ENCODE measurements at regions not wholly inside any gene's neighbourhood (a gene's known extent, or its start where the extent isn't known, plus 50 kb on each side); places are given as distances from the start of the nearest gene placed in this dataset.
"Not testable (repeated sequence)": the region's sequence is repeated elsewhere in the genome, so short reads cannot be mapped to it uniquely, and the experiment has no call there.

- DNase-seq (ENCODE audit: low spot score); H3K4me2 ChIP-seq (ENCODE audit: low read length); H3K36me3 ChIP-seq (ENCODE audit: insufficient read depth, low read length); H2AFZ ChIP-seq (ENCODE audit: low read length); H3K4me3 ChIP-seq (ENCODE audit: low read depth, low read length, poor library complexity, severe bottlenecking); BruUV-seq (replicated peaks); H3K79me2 ChIP-seq (ENCODE audit: insufficient read depth, low read depth, low read length); CTCF ChIA-PET (ENCODE audit: unreplicated experiment); H3K27ac ChIP-seq (ENCODE audit: low read depth, low read length, poor library complexity, severe bottlenecking); H4K20me1 ChIP-seq (ENCODE audit: insufficient read depth, low read length); intact Hi-C loops (cut with micrococcal nuclease; ENCODE audit: unreplicated experiment); POLR2A ChIA-PET; H3K9me3 ChIP-seq (ENCODE audit: low read length); H3K9me2 ChIP-seq (ENCODE audit: insufficient read depth, low read length): not testable (repeated sequence)
- H3K4me1 ChIP-seq (ENCODE audit: insufficient read depth, low read length, poor library complexity, severe bottlenecking) = peaks cover 20% of the 10 kb centered on the region
Observed at GRCh38 chr2:111424851-111425309, 304.2 kb downstream of the BCL2L11 start.

GRCh38 chr2:111425789-111426201 is 305.1 kb downstream of the BCL2L11 start:
- H2AFZ ChIP-seq (ENCODE audit: low read length); H3K9me2 ChIP-seq (ENCODE audit: insufficient read depth, low read length); H3K27ac ChIP-seq (ENCODE audit: low read depth, low read length, poor library complexity, severe bottlenecking); CTCF ChIA-PET (ENCODE audit: unreplicated experiment); H3K79me2 ChIP-seq (ENCODE audit: insufficient read depth, low read depth, low read length); H3K9me3 ChIP-seq (ENCODE audit: low read length); DNase-seq (ENCODE audit: low spot score); H3K4me3 ChIP-seq (ENCODE audit: low read depth, low read length, poor library complexity, severe bottlenecking); H4K20me1 ChIP-seq (ENCODE audit: insufficient read depth, low read length); BruUV-seq (replicated peaks); POLR2A ChIA-PET; intact Hi-C loops (cut with micrococcal nuclease; ENCODE audit: unreplicated experiment); H3K4me2 ChIP-seq (ENCODE audit: low read length); H3K36me3 ChIP-seq (ENCODE audit: insufficient read depth, low read length): not testable (repeated sequence)
- peaks cover 29% of the 10 kb centered on the region for H3K4me1 ChIP-seq (ENCODE audit: insufficient read depth, low read length, poor library complexity, severe bottlenecking)

GRCh38 chr2:111427346-111427745 is 306.6 kb downstream of the BCL2L11 start:
- H3K9me2 ChIP-seq (ENCODE audit: insufficient read depth, low read length); H3K4me3 ChIP-seq (ENCODE audit: low read depth, low read length, poor library complexity, severe bottlenecking); H3K9me3 ChIP-seq (ENCODE audit: low read length); H3K79me2 ChIP-seq (ENCODE audit: insufficient read depth, low read depth, low read length); H3K36me3 ChIP-seq (ENCODE audit: insufficient read depth, low read length); H4K20me1 ChIP-seq (ENCODE audit: insufficient read depth, low read length); DNase-seq (ENCODE audit: low spot score); H2AFZ ChIP-seq (ENCODE audit: low read length); intact Hi-C loops (cut with micrococcal nuclease; ENCODE audit: unreplicated experiment); H3K27ac ChIP-seq (ENCODE audit: low read depth, low read length, poor library complexity, severe bottlenecking); CTCF ChIA-PET (ENCODE audit: unreplicated experiment); BruUV-seq (replicated peaks); POLR2A ChIA-PET; H3K4me2 ChIP-seq (ENCODE audit: low read length): not testable (repeated sequence)
- peaks cover 39% of the 10 kb centered on the region for H3K4me1 ChIP-seq (ENCODE audit: insufficient read depth, low read length, poor library complexity, severe bottlenecking)

- H3K9me3 ChIP-seq (ENCODE audit: low read length); intact Hi-C loops (cut with micrococcal nuclease; ENCODE audit: unreplicated experiment); BruUV-seq (replicated peaks); CTCF ChIA-PET (ENCODE audit: unreplicated experiment); H4K20me1 ChIP-seq (ENCODE audit: insufficient read depth, low read length); POLR2A ChIA-PET; H3K36me3 ChIP-seq (ENCODE audit: insufficient read depth, low read length); H3K79me2 ChIP-seq (ENCODE audit: insufficient read depth, low read depth, low read length); H3K9me2 ChIP-seq (ENCODE audit: insufficient read depth, low read length): not testable (repeated sequence)
- H3K4me2 ChIP-seq (ENCODE audit: low read length) = peak overlapping the region; percentile 67
- H3K4me1 ChIP-seq (ENCODE audit: insufficient read depth, low read length, poor library complexity, severe bottlenecking) = peaks cover 52% of the 10 kb centered on the region
- H2AFZ ChIP-seq (ENCODE audit: low read length) = peak overlapping the region; percentile 69
- peak; percentile 11 for DNase-seq (ENCODE audit: low spot score)
- peak overlapping the region; percentile 34 for H3K4me3 ChIP-seq (ENCODE audit: low read depth, low read length, poor library complexity, severe bottlenecking)
- peak overlapping the region; percentile 64 for H3K27ac ChIP-seq (ENCODE audit: low read depth, low read length, poor library complexity, severe bottlenecking)
Observed at GRCh38 chr2:111428915-111429314, 308.2 kb downstream of the BCL2L11 start.

GRCh38 chr2:111429353-111429752 is 308.6 kb downstream of the BCL2L11 start:
- intact Hi-C loops (cut with micrococcal nuclease; ENCODE audit: unreplicated experiment); H3K9me3 ChIP-seq (ENCODE audit: low read length); H4K20me1 ChIP-seq (ENCODE audit: insufficient read depth, low read length); BruUV-seq (replicated peaks); H3K36me3 ChIP-seq (ENCODE audit: insufficient read depth, low read length); POLR2A ChIA-PET; H3K9me2 ChIP-seq (ENCODE audit: insufficient read depth, low read length); CTCF ChIA-PET (ENCODE audit: unreplicated experiment); H3K79me2 ChIP-seq (ENCODE audit: insufficient read depth, low read depth, low read length): not testable (repeated sequence)
- H3K4me2 ChIP-seq (ENCODE audit: low read length) = peak overlapping the region; percentile 67
- H3K4me3 ChIP-seq (ENCODE audit: low read depth, low read length, poor library complexity, severe bottlenecking) = peak overlapping the region; percentile 34
- H3K27ac ChIP-seq (ENCODE audit: low read depth, low read length, poor library complexity, severe bottlenecking) = peak overlapping the region; percentile 64
- H3K4me1 ChIP-seq (ENCODE audit: insufficient read depth, low read length, poor library complexity, severe bottlenecking) = peaks cover 57% of the 10 kb centered on the region
- H2AFZ ChIP-seq (ENCODE audit: low read length) = peak overlapping the region; percentile 69
- DNase-seq (ENCODE audit: low spot score) = peak; percentile 52

GRCh38 chr2:111430817-111431661 is 310.3 kb downstream of the BCL2L11 start:
- H4K20me1 ChIP-seq (ENCODE audit: insufficient read depth, low read length); POLR2A ChIA-PET; H3K36me3 ChIP-seq (ENCODE audit: insufficient read depth, low read length); H3K79me2 ChIP-seq (ENCODE audit: insufficient read depth, low read depth, low read length); H3K9me3 ChIP-seq (ENCODE audit: low read length); intact Hi-C loops (cut with micrococcal nuclease; ENCODE audit: unreplicated experiment); H3K9me2 ChIP-seq (ENCODE audit: insufficient read depth, low read length); CTCF ChIA-PET (ENCODE audit: unreplicated experiment); BruUV-seq (replicated peaks); H2AFZ ChIP-seq (ENCODE audit: low read length); H3K4me3 ChIP-seq (ENCODE audit: low read depth, low read length, poor library complexity, severe bottlenecking); DNase-seq (ENCODE audit: low spot score): not testable (repeated sequence)
- peaks cover 62% of the 10 kb centered on the region for H3K4me1 ChIP-seq (ENCODE audit: insufficient read depth, low read length, poor library complexity, severe bottlenecking)
- H3K27ac ChIP-seq (ENCODE audit: low read depth, low read length, poor library complexity, severe bottlenecking) = peak overlapping the region; percentile 52
- H3K4me2 ChIP-seq (ENCODE audit: low read length) = peak overlapping the region; percentile 37; the same call in 1 of the 2 replicates
